B cell (primary cell): ENCODE measurements at regions not wholly inside any gene's neighbourhood (a gene's known extent, or its start where the extent isn't known, plus 50 kb on each side); places are given as distances from the start of the nearest gene placed in this dataset.

Source experiments
- ATAC-seq: fragments of 200-7000 bp; cut with Tn5 transposase; one replicate; pipeline ENCODE4 v1.10.0; 2021; ENCODE audit warnings: low read depth, mild to moderate bottlenecking, moderate number of reproducible peaks, moderate library complexity
- CTCF ChIA-PET: fragments of 350-600 bp; sonication (Branson Sonifier 250); formaldehyde crosslinking; loops from one replicate; lab custom pipeline; 2021; ENCODE audit warnings: antibody characterized with exemption, inconsistent platforms; lab: Charles Lee
- POLR2A ChIA-PET: fragments of 350-600 bp; sonication (Branson Sonifier 250); formaldehyde crosslinking; loops from one replicate; lab custom pipeline; 2021; ENCODE audit warnings: antibody characterized with exemption; lab: Charles Lee
- DNase-seq: peaks from one replicate; pipeline ENCODE4 v3.0.0; 2013
- H2AFZ ChIP-seq: 2 replicates; pipeline ENCODE4 v1.6.1; 2012; ENCODE audit warnings: mild to moderate bottlenecking, low read depth, low read length; ENCODE audit not compliant: insufficient read depth, poor library complexity, severe bottlenecking
- H3K27ac ChIP-seq, 2 donors: 1 replicate in 1 of 2; 2 replicates in 1 of 2; pipeline ENCODE4 v1.5.1; 2012 to 2013; ENCODE audit warnings: low read length in 2 of 2, mild to moderate bottlenecking in 2 of 2, moderate library complexity in 1 of 2
- H3K27me3 ChIP-seq, 4 experiments: fragments of 200-600 bp in 1 of 4; sonication (generic) in 1 of 4; replicated peaks in 1 of 4; 1 replicate in 2 of 4; 2 replicates in 2 of 4; pipeline versions ENCODE4 v1.6.1 to v1.7.0; 2013 to 2016; ENCODE audit warnings: low read length in 3 of 4, mild to moderate bottlenecking in 2 of 4, mixed read lengths in 1 of 4, moderate library complexity in 1 of 4; ENCODE audit not compliant: insufficient read depth in 4 of 4, control insufficient read depth in 3 of 4; ENCODE audit errors: control extremely low read depth in 1 of 4
- H3K36me3 ChIP-seq, 2 experiments: replicated peaks in 1 of 2; 1 replicate in 1 of 2; 2 replicates in 1 of 2; pipeline versions ENCODE4 v1.6.1 to v1.7.1; 2013; ENCODE audit warnings: low read length in 1 of 2; ENCODE audit not compliant: insufficient read depth in 2 of 2, control insufficient read depth in 1 of 2; ENCODE audit errors: control extremely low read depth in 1 of 2, extremely low read depth in 1 of 2
- H3K4me1 ChIP-seq, 2 donors: fragments of 200-600 bp in 1 of 2; sonication (generic) in 1 of 2; 1 replicate in 1 of 2; 2 replicates in 1 of 2; pipeline versions ENCODE4 v1.5.1 to v1.6.1; 2013 to 2017; ENCODE audit warnings: low read length in 2 of 2; ENCODE audit not compliant: control insufficient read depth in 2 of 2, insufficient read depth in 2 of 2
- H3K4me2 ChIP-seq: replicated peaks from 2 replicates; pipeline ENCODE3; 2012; ENCODE audit warnings: mild to moderate bottlenecking, low read depth, low read length; ENCODE audit not compliant: poor library complexity, severe bottlenecking
- H3K4me3 ChIP-seq, 5 experiments: fragments of 200-600 bp in 1 of 5; sonication (generic) in 1 of 5; 1 replicate in 3 of 5; 2 replicates in 2 of 5; pipeline versions ENCODE4 v1.5.1 to v1.7.0; 2011 to 2016; ENCODE audit warnings: low read length in 4 of 5, mild to moderate bottlenecking in 4 of 5, low read depth in 2 of 5, control low read depth in 1 of 5, moderate library complexity in 1 of 5; ENCODE audit not compliant: insufficient read depth in 1 of 5; ENCODE audit errors: control extremely low read depth in 1 of 5, extremely low read depth in 1 of 5
- H3K79me2 ChIP-seq: fragments of 200-600 bp; sonication (generic); one replicate; pipeline ENCODE4 v1.6.0; 2016; ENCODE audit warnings: low read length; ENCODE audit not compliant: control insufficient read depth, insufficient read depth
- H3K9ac ChIP-seq: fragments of 200-600 bp; sonication (generic); 2 replicates; pipeline ENCODE4 v1.6.1; 2017; ENCODE audit warnings: mild to moderate bottlenecking, low read length, moderate library complexity
- H3K9me3 ChIP-seq, 3 donors: one replicate each; pipeline versions ENCODE4 v1.6.1 to v1.7.1; 2013; ENCODE audit warnings: low read length in 2 of 3; ENCODE audit not compliant: control insufficient read depth in 2 of 3, insufficient read depth in 1 of 3; ENCODE audit errors: control extremely low read depth in 1 of 3
- H4K20me1 ChIP-seq: 2 replicates; pipeline ENCODE4 v1.6.0; 2012; ENCODE audit warnings: mild to moderate bottlenecking, low read length; ENCODE audit not compliant: insufficient read depth, control insufficient read depth, poor library complexity, severe bottlenecking
- H3K27ac Mint-ChIP-seq: one replicate; pipeline ENCODE4 v1.8.0; 2021; ENCODE audit warnings: mixed read lengths
- H3K27me3 Mint-ChIP-seq: one replicate; pipeline ENCODE4 v1.8.0; 2021; ENCODE audit warnings: mixed read lengths
- H3K4me1 Mint-ChIP-seq: one replicate; pipeline ENCODE4 v1.8.0; 2021; ENCODE audit warnings: mixed read lengths
- H3K4me3 Mint-ChIP-seq: one replicate; pipeline ENCODE4 v1.8.0; 2021; ENCODE audit warnings: mixed read lengths
- H3K9me3 Mint-ChIP-seq: one replicate; pipeline ENCODE4 v1.8.0; 2022; ENCODE audit warnings: mixed read lengths; ENCODE audit not compliant: insufficient read depth
- EZH2 ChIP-seq: IDR thresholded peaks from 2 replicates; pipeline ENCODE4 v1.6.1; 2012; ENCODE audit warnings: borderline replicate concordance, low read depth, mild to moderate bottlenecking, moderate library complexity, low read length; ENCODE audit not compliant: insufficient read depth, poor library complexity, severe bottlenecking
- WGBS: methylation state at CpG from one replicate; pipeline ENCODE4 v1.1.5; 2013; ENCODE audit warnings: missing lambda C conversion rate; ENCODE audit not compliant: insufficient coverage; 5-methylcytosine and 5-hydroxymethylcytosine counted together
- intact Hi-C: fragments of 100-400 bp; cut with micrococcal nuclease; formaldehyde crosslinking; loops from one replicate; pipeline ENCODE4 v1.10.0; 2022
- TF ChIP-seq, protein P1 (sequence below): fragments of 200-600 bp; IDR thresholded peaks from one replicate; pipeline ENCODE4 v1.8.0; 2022; ENCODE audit warnings: antibody characterized with exemption, mild to moderate bottlenecking

DNA sequence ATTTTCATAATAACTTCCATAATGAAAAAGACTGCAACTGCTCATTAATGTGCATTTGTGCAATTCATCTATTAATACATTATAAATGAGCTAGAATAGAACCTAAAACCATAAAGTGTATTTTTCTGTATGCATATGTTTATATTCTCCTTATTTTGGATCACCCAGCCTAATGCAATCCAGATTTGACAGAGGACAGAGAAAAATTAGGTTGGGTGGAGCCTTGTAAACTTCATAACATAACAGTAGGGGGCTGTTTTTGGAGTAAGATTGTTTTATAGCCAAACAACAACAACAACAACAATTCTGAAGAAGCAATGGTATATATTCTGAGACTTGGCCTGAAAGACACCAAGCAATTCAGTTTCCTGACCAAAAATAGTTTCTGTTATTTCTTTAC, 615.3 kb upstream of the SLIT2 start:
- Histone ChIP-seq H3K36me3 (no peaks in the 10 kb centered on the region), H3K27me3 (no peaks in the 10 kb centered on the region), H3K9me3 (peaks cover 0 to 2% (median 0%) of the 10 kb centered on the region in 3 donors), H4K20me1 (no peaks in the 10 kb centered on the region), H3K4me3 (no peak overlapping the region), H2AFZ (no peak overlapping the region), H3K4me1 (no peaks in the 10 kb centered on the region), H3K4me2 (no peak overlapping the region), H3K79me2 (no peaks in the 10 kb centered on the region), H3K9ac (no peak overlapping the region), H3K27ac (no peak overlapping the region)
- DNase-seq = no peak
- TF ChIP-seq, protein P1, sequence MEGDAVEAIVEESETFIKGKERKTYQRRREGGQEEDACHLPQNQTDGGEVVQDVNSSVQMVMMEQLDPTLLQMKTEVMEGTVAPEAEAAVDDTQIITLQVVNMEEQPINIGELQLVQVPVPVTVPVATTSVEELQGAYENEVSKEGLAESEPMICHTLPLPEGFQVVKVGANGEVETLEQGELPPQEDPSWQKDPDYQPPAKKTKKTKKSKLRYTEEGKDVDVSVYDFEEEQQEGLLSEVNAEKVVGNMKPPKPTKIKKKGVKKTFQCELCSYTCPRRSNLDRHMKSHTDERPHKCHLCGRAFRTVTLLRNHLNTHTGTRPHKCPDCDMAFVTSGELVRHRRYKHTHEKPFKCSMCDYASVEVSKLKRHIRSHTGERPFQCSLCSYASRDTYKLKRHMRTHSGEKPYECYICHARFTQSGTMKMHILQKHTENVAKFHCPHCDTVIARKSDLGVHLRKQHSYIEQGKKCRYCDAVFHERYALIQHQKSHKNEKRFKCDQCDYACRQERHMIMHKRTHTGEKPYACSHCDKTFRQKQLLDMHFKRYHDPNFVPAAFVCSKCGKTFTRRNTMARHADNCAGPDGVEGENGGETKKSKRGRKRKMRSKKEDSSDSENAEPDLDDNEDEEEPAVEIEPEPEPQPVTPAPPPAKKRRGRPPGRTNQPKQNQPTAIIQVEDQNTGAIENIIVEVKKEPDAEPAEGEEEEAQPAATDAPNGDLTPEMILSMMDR = no peak
- no peak for TF ChIP-seq EZH2
- Mint-ChIP-seq H3K9me3 (peaks cover 4% of the 10 kb centered on the region), H3K4me1 (no peaks in the 10 kb centered on the region), H3K27ac (no peak overlapping the region), H3K4me3 (no peak overlapping the region), H3K27me3 (no peaks in the 10 kb centered on the region)
- POLR2A ChIA-PET = no interaction called here
- intact Hi-C loops = no loop called here
- ATAC-seq = no peak
- CTCF ChIA-PET = no interaction called here

DNA sequence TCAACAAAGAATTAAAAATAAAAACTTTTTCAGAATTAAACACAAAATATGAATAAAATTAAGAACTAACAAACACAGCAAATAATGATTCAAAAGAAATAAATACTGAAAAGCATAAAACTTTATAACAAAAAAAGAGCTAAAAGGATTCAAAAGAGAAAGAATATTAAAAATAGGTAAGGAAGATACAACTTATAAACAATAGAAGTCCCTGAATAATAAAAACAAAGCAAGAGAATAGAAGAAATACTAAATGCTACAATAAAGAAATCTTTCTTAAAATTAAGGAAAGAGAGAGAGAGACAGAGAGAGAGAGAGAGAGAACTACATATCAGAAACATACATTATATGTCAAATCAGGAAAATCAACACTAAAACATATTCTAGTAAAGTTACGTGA, 619.9 kb upstream of the SLIT2 start:
- H3K4me2 ChIP-seq = no peak overlapping the region
- Mint-ChIP-seq H3K27ac (no peak overlapping the region), H3K4me3 (no peak overlapping the region), H3K27me3 (no peaks in the 10 kb centered on the region), H3K9me3 (no peaks in the 10 kb centered on the region), H3K4me1 (no peaks in the 10 kb centered on the region)
- H3K36me3 ChIP-seq = no peaks in the 10 kb centered on the region
- no peak for TF ChIP-seq EZH2
- TF ChIP-seq, protein P1 = no peak
- no peak for ATAC-seq
- H2AFZ ChIP-seq = no peak overlapping the region
- no peak for DNase-seq
- H3K27me3 ChIP-seq = no peaks in the 10 kb centered on the region
- H3K4me1 ChIP-seq = no peaks in the 10 kb centered on the region
- ChIA-PET POLR2A (no interaction called here), CTCF (no interaction called here)
- no peak overlapping the region for H3K4me3 ChIP-seq
- no CpG with 5 or more reads among the region's 1 CpG for WGBS
- H3K9ac ChIP-seq = no peak overlapping the region
- H3K79me2 ChIP-seq = no peaks in the 10 kb centered on the region
- H3K27ac ChIP-seq = no peak overlapping the region
- intact Hi-C loops = no loop called here
- H4K20me1 ChIP-seq = no peaks in the 10 kb centered on the region
- H3K9me3 ChIP-seq = no peaks in the 10 kb centered on the region
